Gastroesophageal sphincter (tissue), 4 donors: ENCODE measurements at regions not wholly inside any gene's neighbourhood (a gene's known extent, or its start where the extent isn't known, plus 50 kb on each side); places are given as distances from the start of the nearest gene placed in this dataset.
A peak's percentile ranks its signal among the peaks of the same experiment; 100 is the strongest.

Experiments
- ATAC-seq: fragments of 150-250 bp; one replicate; pipeline ENCODE4 v1.9.1; 2016; ENCODE audit warnings: mild to moderate bottlenecking, moderate library complexity
- H3K27ac ChIP-seq, 4 donors: fragments of 200-600 bp; sonication (generic) in 3 of 4; 1 replicate in 3 of 4; 2 replicates in 1 of 4; pipeline ENCODE4 v1.5.1; 2016 to 2019
- H3K27me3 ChIP-seq: fragments of 200-600 bp; sonication (generic); one replicate; pipeline ENCODE4 v1.5.1; 2019
- H3K36me3 ChIP-seq, 2 donors: fragments of 200-600 bp; sonication (generic); one replicate each; pipeline ENCODE4 v1.5.1; 2019; ENCODE audit warnings: control low read depth in 1 of 2
- H3K4me1 ChIP-seq, 3 donors: fragments of 200-600 bp; sonication (generic); 1 replicate in 2 of 3; 2 replicates in 1 of 3; pipeline ENCODE4 v1.5.1; 2016 to 2019; ENCODE audit warnings: control low read depth in 2 of 3
- H3K4me3 ChIP-seq, 2 donors: fragments of 200-600 bp; sonication (generic); one replicate each; pipeline ENCODE4 v1.5.1; 2019; ENCODE audit warnings: mild to moderate bottlenecking in 1 of 2, moderate library complexity in 1 of 2
- H3K9me3 ChIP-seq, 3 donors: fragments of 200-600 bp; sonication (generic); one replicate each; pipeline ENCODE4 v1.5.1; 2017 to 2019; ENCODE audit warnings: control low read depth in 2 of 3
- EP300 ChIP-seq: sonication (generic); formaldehyde crosslinking; IDR thresholded peaks from one replicate; pipeline ENCODE4 v1.6.1; 2017; ENCODE audit warnings: antibody characterized with exemption, mild to moderate bottlenecking
- POLR2A ChIP-seq, 2 donors: fragments of 450-650 bp; IDR thresholded peaks; one replicate each; pipeline ENCODE4 v1.6.1; 2017; ENCODE audit warnings: antibody characterized with exemption in 2 of 2, mild to moderate bottlenecking in 2 of 2, moderate library complexity in 1 of 2
- POLR2AphosphoS5 ChIP-seq: sonication (generic); formaldehyde crosslinking; IDR thresholded peaks from one replicate; pipeline ENCODE4 v1.6.1; 2017; ENCODE audit warnings: antibody characterized with exemption
- WGBS, 2 donors: methylation state at CpG; one replicate each; pipeline ENCODE4 v1.1.5; 2018; ENCODE audit warnings: low coverage in 1 of 2; 5-methylcytosine and 5-hydroxymethylcytosine counted together
- TF ChIP-seq, protein P1 (sequence below), 4 experiments: fragments of 200-600 bp in 2 of 4; fragments of 450-650 bp in 2 of 4; sonication (generic) in 1 of 4; IDR thresholded peaks; one replicate each; pipeline ENCODE4 v1.5.1; 2017 to 2019; ENCODE audit warnings: antibody characterized with exemption in 4 of 4, mild to moderate bottlenecking in 2 of 4, moderate library complexity in 2 of 4

DNA sequence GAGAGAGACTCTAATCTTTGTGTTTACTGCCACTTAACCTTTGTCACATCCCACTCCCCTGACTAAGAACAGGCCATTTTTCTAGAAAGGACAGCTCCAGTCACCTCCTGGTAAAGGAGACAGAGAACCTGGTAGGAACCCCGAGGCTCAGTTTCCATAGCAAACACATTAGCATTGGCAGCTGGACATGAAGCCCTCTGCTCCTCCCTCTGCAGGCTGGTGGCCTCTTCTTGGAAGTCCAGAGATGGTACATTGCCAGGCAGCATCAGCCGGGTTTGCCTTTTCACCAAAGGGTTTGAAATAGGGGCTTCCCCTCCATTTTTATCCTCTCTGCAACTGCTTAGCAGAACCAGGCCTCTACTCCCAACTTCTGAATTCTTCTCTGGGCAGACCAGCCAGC is 213.4 kb upstream of the SEMA6D start:
- Histone ChIP-seq H3K27ac (no peak overlapping the region), H3K9me3 (no peaks in the 10 kb centered on the region), H3K36me3 (no peaks in the 10 kb centered on the region), H3K4me1 (peaks cover 4 to 20% (median 4%) of the 10 kb centered on the region in 3 donors), H3K4me3 (no peak overlapping the region), H3K27me3 (no peaks in the 10 kb centered on the region)
- 70 to 83% methylated on average over 1 to 2 of the region's 2 CpGs for WGBS, 2 donors
- no peak for TF ChIP-seq POLR2AphosphoS5
- no peak for TF ChIP-seq POLR2A (IDR thresholded peaks at IDR 0.05)
- TF ChIP-seq EP300, result no peak
- TF ChIP-seq, protein P1, sequence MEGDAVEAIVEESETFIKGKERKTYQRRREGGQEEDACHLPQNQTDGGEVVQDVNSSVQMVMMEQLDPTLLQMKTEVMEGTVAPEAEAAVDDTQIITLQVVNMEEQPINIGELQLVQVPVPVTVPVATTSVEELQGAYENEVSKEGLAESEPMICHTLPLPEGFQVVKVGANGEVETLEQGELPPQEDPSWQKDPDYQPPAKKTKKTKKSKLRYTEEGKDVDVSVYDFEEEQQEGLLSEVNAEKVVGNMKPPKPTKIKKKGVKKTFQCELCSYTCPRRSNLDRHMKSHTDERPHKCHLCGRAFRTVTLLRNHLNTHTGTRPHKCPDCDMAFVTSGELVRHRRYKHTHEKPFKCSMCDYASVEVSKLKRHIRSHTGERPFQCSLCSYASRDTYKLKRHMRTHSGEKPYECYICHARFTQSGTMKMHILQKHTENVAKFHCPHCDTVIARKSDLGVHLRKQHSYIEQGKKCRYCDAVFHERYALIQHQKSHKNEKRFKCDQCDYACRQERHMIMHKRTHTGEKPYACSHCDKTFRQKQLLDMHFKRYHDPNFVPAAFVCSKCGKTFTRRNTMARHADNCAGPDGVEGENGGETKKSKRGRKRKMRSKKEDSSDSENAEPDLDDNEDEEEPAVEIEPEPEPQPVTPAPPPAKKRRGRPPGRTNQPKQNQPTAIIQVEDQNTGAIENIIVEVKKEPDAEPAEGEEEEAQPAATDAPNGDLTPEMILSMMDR (IDR thresholded peaks at IDR 0.05), result no peak
- ATAC-seq, result no peak

DNA sequence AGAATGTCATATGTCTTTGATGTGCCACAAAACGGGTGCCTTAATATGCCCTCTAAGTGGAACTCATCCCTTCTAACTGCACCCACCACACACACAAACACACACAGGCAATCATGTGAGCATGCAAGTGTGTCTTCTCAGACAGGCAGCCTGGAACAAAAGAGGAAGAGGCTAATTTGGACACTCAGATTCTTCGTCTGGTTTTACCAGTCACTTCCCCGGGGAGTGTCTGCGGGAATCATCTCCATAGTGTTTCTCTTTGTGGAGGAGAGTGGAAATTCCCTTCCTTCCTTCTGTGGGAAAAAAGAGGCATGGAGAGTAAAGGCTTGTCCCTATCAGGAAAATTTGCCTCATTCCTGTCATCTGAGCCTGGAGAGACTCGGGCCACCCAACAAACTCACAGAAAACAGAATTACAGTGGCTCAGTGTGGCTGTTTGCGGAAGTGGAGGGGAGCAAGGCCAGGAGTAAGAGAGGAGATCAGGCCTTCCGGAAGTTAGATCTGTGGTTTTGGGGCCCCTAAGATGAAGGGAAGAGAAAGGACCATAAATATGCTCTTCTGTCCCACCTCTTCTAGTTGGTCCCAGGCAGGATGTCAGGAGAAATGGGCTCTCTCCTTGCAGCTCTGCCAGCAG is 212.6 kb upstream of the SEMA6D start:
- 88 to 92% methylated on average over 4 to 5 of the region's 7 CpGs for WGBS, 2 donors
- H3K27ac ChIP-seq, result no peak overlapping the region
- ATAC-seq, result no peak

DNA sequence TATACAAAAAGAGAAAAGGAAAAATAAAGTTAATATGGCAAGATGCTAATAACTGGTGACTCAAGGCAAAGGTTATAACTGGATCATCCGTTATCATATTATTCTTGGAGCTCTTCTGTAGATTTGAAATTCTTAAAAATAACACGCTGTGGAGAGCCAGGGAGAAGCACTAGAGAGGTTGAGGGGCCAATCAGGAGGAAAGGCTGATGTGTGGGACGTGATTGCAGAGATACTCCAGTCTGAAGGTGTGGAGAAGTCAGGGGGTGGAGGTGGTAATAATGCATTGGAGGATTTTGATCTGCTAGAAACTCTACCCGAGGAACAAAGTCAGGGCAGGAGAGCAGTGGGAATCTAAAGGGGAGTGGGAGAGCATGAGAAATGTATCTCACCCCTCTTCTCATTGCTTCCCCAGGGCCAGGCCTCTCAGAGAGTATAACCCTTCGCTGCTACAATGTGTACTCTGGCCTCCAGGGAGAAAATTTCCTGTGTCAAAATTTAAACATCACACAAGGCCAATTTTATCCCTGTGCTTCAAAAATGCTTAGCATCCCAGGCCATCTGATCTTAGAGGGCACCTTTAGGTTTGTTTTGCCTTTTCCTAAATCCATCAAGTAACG is 211.5 kb upstream of the SEMA6D start:
- Histone ChIP-seq H3K27ac (peak overlapping the region in 3 of 4 donors; percentile 32 to 60 (median 36)), H3K27me3 (no peaks in the 10 kb centered on the region), H3K4me3 (no peak overlapping the region), H3K4me1 (peaks cover 4 to 20% (median 4%) of the 10 kb centered on the region in 3 donors), H3K36me3 (no peaks in the 10 kb centered on the region), H3K9me3 (no peaks in the 10 kb centered on the region)
- TF ChIP-seq EP300, result no peak
- TF ChIP-seq, protein P1 (IDR thresholded peaks at IDR 0.05), result peak in 1 of 4 experiments; percentile 11
- no peak for TF ChIP-seq POLR2A (IDR thresholded peaks at IDR 0.05)
- no peak for ATAC-seq
- 21 to 60% methylated on average over 3 to 6 of the region's 6 CpGs for WGBS, 2 donors

More for the DNA sequence above, 212.6 kb upstream of the SEMA6D start:
- H3K4me1 ChIP-seq, result peaks cover 4 to 20% (median 4%) of the 10 kb centered on the region in 3 donors
- H3K9me3 ChIP-seq, result no peaks in the 10 kb centered on the region
- no peak overlapping the region for H3K4me3 ChIP-seq
- no peaks in the 10 kb centered on the region for H3K27me3 ChIP-seq
- TF ChIP-seq, protein P1 (IDR thresholded peaks at IDR 0.05), result no peak
- TF ChIP-seq POLR2A (IDR thresholded peaks at IDR 0.05) (no peak), EP300 (no peak)
- no peaks in the 10 kb centered on the region for H3K36me3 ChIP-seq

DNA sequence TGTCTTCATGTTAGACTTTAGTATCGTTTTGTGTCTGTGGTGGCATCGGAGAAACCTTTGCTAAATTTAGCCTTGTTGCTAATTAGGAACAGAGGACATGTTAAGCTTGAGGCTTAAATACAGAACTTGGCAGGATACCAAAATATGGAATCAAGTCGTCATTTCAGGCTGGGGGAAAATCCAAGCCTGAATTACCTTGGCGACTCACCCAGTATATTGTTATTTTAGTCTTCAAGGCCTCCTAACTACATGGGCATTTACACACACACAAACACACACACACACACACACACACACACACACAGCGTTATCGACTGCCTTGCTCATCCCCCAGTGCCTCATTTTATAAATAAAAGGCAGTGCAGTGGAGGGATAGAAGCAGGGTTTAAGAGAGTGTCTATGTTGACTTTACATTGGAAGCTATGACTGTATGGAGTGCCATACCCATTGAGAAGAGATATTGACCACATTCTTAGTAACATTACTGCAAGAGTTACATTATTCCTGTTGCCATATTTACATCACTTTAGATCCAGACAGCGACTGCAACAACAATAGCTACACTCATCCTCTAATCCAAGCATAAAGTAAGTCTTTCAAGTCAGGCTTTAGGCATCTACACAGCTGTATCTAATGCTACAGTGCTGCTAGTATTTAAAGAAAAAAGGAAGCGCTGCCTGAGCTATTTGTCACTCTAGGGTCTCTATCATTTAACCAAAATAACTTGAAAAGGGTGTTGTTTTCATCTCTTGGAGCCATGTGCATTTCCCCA is 210.8 kb upstream of the SEMA6D start:
- 28 to 43% methylated on average over 8 of the region's 8 CpGs for WGBS, 2 donors
- Histone ChIP-seq H3K9me3 (no peaks in the 10 kb centered on the region), H3K4me1 (peaks cover 4 to 20% (median 4%) of the 10 kb centered on the region in 3 donors), H3K36me3 (no peaks in the 10 kb centered on the region), H3K4me3 (no peak overlapping the region), H3K27ac (peak overlapping the region in 3 of 4 donors; percentile 32 to 60 (median 36)), H3K27me3 (no peaks in the 10 kb centered on the region)
- ATAC-seq, result no peak
- no peak for TF ChIP-seq POLR2A (IDR thresholded peaks at IDR 0.05)
- no peak for TF ChIP-seq EP300
- TF ChIP-seq, protein P1 (IDR thresholded peaks at IDR 0.05), result no peak
- no peak for TF ChIP-seq POLR2AphosphoS5
